AG04450 (cell line): ENCODE measurements at regions not wholly inside any gene's neighbourhood (a gene's known extent, or its start where the extent isn't known, plus 50 kb on each side); places are given as distances from the start of the nearest gene placed in this dataset.

ENCODE experiments used
- CTCF ChIA-PET: fragments of 300-600, 350-600 bp; formaldehyde crosslinking; extraction: SDS; loops from one replicate; lab custom pipeline; 2022; ENCODE audit warnings: antibody characterized with exemption, inconsistent platforms; lab: Charles Lee
- POLR2A ChIA-PET: fragments of 350-600 bp; formaldehyde crosslinking; extraction: SDS; loops from one replicate; lab custom pipeline; 2021; ENCODE audit warnings: antibody characterized with exemption, inconsistent platforms; lab: Yijun Ruan, JAX
- DNase-seq: peaks from one replicate; pipeline ENCODE4 v3.0.0-alpha.2; 2011; ENCODE audit warnings: low read depth, low spot score
- H3K27ac ChIP-seq: one replicate; pipeline ENCODE4 v1.5.1; 2012; ENCODE audit warnings: low read depth, low read length, control low read depth
- H3K27me3 ChIP-seq: one replicate; pipeline ENCODE4 v1.6.0; 2012; ENCODE audit warnings: low read length; ENCODE audit not compliant: control insufficient read depth, insufficient read depth
- H3K4me3 ChIP-seq: 2 replicates; pipeline ENCODE4 v1.5.1; 2011; ENCODE audit warnings: mild to moderate bottlenecking, low read depth, low read length, control low read depth
- H3K9me3 ChIP-seq: 2 replicates; pipeline ENCODE4 v1.5.1; 2012; ENCODE audit warnings: low read length; ENCODE audit not compliant: control insufficient read depth, insufficient read depth
- CTCF ChIP-seq: IDR thresholded peaks from 2 replicates; pipeline ENCODE4 v1.5.1; 2011; ENCODE audit warnings: low read depth, low read length, control low read depth, inconsistent platforms

- ChIA-PET CTCF (no interaction called here), POLR2A (no interaction called here)
- no peak overlapping the region for H3K4me3 ChIP-seq
- no peaks in the 10 kb centered on the region for H3K9me3 ChIP-seq
- no peak for DNase-seq
- no peaks in the 10 kb centered on the region for H3K27me3 ChIP-seq
- TF ChIP-seq CTCF = no peak
- H3K27ac ChIP-seq = no peak overlapping the region
These were observed 69.4 kb upstream of the MTPN start for GRCh38 chr7:136046548-136046947.

GRCh38 chr7:136045992-136046391 is 68.8 kb upstream of the MTPN start:
- ChIA-PET CTCF (no interaction called here), POLR2A (no interaction called here)
- TF ChIP-seq CTCF = no peak
- Histone ChIP-seq H3K27me3 (no peaks in the 10 kb centered on the region), H3K4me3 (no peak overlapping the region), H3K9me3 (no peaks in the 10 kb centered on the region), H3K27ac (no peak overlapping the region)
- no peak for DNase-seq

- no peaks in the 10 kb centered on the region for H3K27me3 ChIP-seq
- DNase-seq = no peak
- TF ChIP-seq CTCF = no peak
- CTCF ChIA-PET = no interaction called here
- no peak overlapping the region for H3K4me3 ChIP-seq
- no peaks in the 10 kb centered on the region for H3K9me3 ChIP-seq
- no peak overlapping the region for H3K27ac ChIP-seq
- POLR2A ChIA-PET = no interaction called here
These were observed 68.0 kb upstream of the MTPN start for GRCh38 chr7:136045181-136045580.

- no peaks in the 10 kb centered on the region for H3K27me3 ChIP-seq
- no peak for DNase-seq
- no peak overlapping the region for H3K4me3 ChIP-seq
- POLR2A ChIA-PET = no interaction called here
- no peak for TF ChIP-seq CTCF
- CTCF ChIA-PET = no interaction called here
- H3K9me3 ChIP-seq = no peaks in the 10 kb centered on the region
- H3K27ac ChIP-seq = no peak overlapping the region
These were observed 62.6 kb upstream of the MTPN start for GRCh38 chr7:136039577-136040345.

GRCh38 chr7:136036336-136036735 is 59.2 kb upstream of the MTPN start:
- no peaks in the 10 kb centered on the region for H3K9me3 ChIP-seq
- H3K27ac ChIP-seq = no peak overlapping the region
- DNase-seq = no peak
- H3K27me3 ChIP-seq = no peaks in the 10 kb centered on the region
- TF ChIP-seq CTCF = no peak
- no peak overlapping the region for H3K4me3 ChIP-seq
- ChIA-PET CTCF (no interaction called here), POLR2A (no interaction called here)
